Testis (tissue), 2 donors: ENCODE measurements at regions not wholly inside any gene's neighbourhood (a gene's known extent, or its start where the extent isn't known, plus 50 kb on each side); places are given as distances from the start of the nearest gene placed in this dataset.

Source experiments
- CTCF ChIP-seq, 3 experiments: fragments of 450-650 bp in 2 of 3; fragments of 200-600 bp in 1 of 3; sonication (generic) in 1 of 3; IDR thresholded peaks; one replicate each; pipeline ENCODE4 v1.5.1; 2016 to 2019; ENCODE audit warnings: antibody characterized with exemption in 3 of 3, mild to moderate bottlenecking in 2 of 3, moderate library complexity in 1 of 3
- POLR2A ChIP-seq: fragments of 450-650 bp; IDR thresholded peaks from one replicate; pipeline ENCODE4 v1.6.1; 2017; ENCODE audit warnings: antibody characterized with exemption, mild to moderate bottlenecking, moderate library complexity

DNA sequence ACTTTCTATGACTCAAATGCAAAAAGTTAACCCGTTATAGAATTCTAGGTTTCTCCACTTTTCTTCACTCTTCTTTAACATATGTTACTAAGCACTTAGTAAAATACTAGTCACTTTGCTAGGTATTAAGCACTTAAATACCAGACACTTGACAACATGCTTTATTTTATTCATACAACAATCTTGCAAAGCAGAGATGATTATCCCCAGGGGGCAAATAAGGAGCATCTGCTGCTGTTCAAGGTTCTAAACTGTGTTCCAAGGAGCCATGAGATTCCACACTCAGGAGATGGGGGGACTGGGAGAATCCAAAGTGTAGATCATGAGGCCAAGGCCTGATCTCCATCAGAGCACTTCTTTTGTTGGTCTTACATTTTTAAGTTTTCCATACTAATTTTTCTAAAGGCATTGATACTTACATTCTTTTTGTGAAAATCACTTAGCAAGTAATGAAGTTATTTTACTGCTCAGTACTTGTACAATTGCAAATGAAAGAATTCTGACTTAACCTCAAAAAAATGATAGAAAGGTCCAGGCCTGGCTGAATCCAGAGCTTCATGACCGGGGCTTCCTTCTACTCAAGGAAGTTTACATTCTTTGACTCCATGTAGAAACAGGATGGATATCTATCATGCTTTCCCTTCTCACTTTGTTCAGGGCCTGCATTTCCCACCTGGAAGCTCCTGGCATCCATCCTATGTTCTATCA, 504.4 kb upstream of the WWC1 start:
- no peak for TF ChIP-seq CTCF (IDR thresholded peaks at IDR 0.05)
- TF ChIP-seq POLR2A: no peak
